Effector CD4-positive, alpha-beta T cell (primary cell): ENCODE measurements at regions not wholly inside any gene's neighbourhood (a gene's known extent, or its start where the extent isn't known, plus 50 kb on each side); places are given as distances from the start of the nearest gene placed in this dataset.

Experiments
- DNase-seq: peaks from one replicate; pipeline ENCODE4 v3.0.0-alpha.2; 2020

- no peak for DNase-seq
Observed at GRCh38 chr5:175808711-175809110, 62.7 kb upstream of the CPLX2 start.

GRCh38 chr5:175809531-175810121 lies 61.8 kb upstream of the CPLX2 start:
- no peak for DNase-seq

GRCh38 chr5:175810457-175810856 lies 60.9 kb upstream of the CPLX2 start:
- no peak for DNase-seq

GRCh38 chr5:175811589-175811988 lies 59.8 kb upstream of the CPLX2 start:
- no peak for DNase-seq

GRCh38 chr5:175813943-175814630 lies 57.3 kb upstream of the CPLX2 start:
- no peak for DNase-seq

- no peak for DNase-seq
Observed at GRCh38 chr5:175814691-175815090, 56.7 kb upstream of the CPLX2 start.

- DNase-seq = no peak
Observed at GRCh38 chr5:175815126-175815913, 56.1 kb upstream of the CPLX2 start.

- no peak for DNase-seq
Observed at GRCh38 chr5:175816348-175816747, 55.0 kb upstream of the CPLX2 start.

- DNase-seq = no peak
Observed at GRCh38 chr5:175819090-175819425, 52.3 kb upstream of the CPLX2 start.

- DNase-seq = no peak
Observed at GRCh38 chr5:175820230-175820629, 51.1 kb upstream of the CPLX2 start.
